ENCODE measurements at regions not wholly inside any gene's neighbourhood (a gene's known extent, or its start where the extent isn't known, plus 50 kb on each side); places are given as distances from the start of the nearest gene placed in this dataset.

GRCh38 chr9:78893774-78894401 lies 597.0 kb downstream of the PSAT1 start:
- no peaks in the 10 kb centered on the region for H3K9me2 ChIP-seq (replicated peaks; ENCODE audit: low read depth, low read length)
- H3K9me3 ChIP-seq (ENCODE audit: insufficient read depth, low read depth, low read length) = no peaks in the 10 kb centered on the region
- no peaks in the 10 kb centered on the region for H3K27me3 ChIP-seq (ENCODE audit: insufficient read depth, low read length, poor library complexity, severe bottlenecking)
- TF ChIP-seq EZH2phosphoT487 (IDR thresholded peaks at IDR 0.05; ENCODE audit: borderline replicate concordance) = no peak
- no peak for TF ChIP-seq CTCF (conservative IDR thresholded peaks at IDR 0.05; ENCODE audit: low read length)
- no peak overlapping the region for H3K4me3 ChIP-seq (ENCODE audit: low read length, poor library complexity, severe bottlenecking)
- no peaks in the 10 kb centered on the region for H3K4me1 ChIP-seq (ENCODE audit: insufficient read depth, low read length, poor library complexity, severe bottlenecking)
- no peak overlapping the region for H3K4me2 ChIP-seq (ENCODE audit: low read depth, low read length, poor library complexity, severe bottlenecking)
- no peaks in the 10 kb centered on the region for H3F3A ChIP-seq (ENCODE audit: low read depth)
- no peaks in the 10 kb centered on the region for H3K79me2 ChIP-seq (ENCODE audit: insufficient read depth, low read length)
- H3K9ac ChIP-seq (ENCODE audit: low read depth, low read length, poor library complexity, severe bottlenecking) = no peak overlapping the region
- H2AFZ ChIP-seq (ENCODE audit: low read length) = no peak overlapping the region
- H3K36me3 ChIP-seq (ENCODE audit: insufficient read depth, low read length) = no peaks in the 10 kb centered on the region
- H4K20me1 ChIP-seq (ENCODE audit: insufficient read depth, low read length, poor library complexity, severe bottlenecking) = no peaks in the 10 kb centered on the region

- Histone ChIP-seq H3K4me2 (ENCODE audit: low read depth, low read length, poor library complexity, severe bottlenecking) (no peak overlapping the region), H3K79me2 (ENCODE audit: insufficient read depth, low read length) (no peaks in the 10 kb centered on the region), H3K9ac (ENCODE audit: low read depth, low read length, poor library complexity, severe bottlenecking) (no peak overlapping the region), H3K9me2 (replicated peaks; ENCODE audit: low read depth, low read length) (no peaks in the 10 kb centered on the region), H3K4me1 (ENCODE audit: insufficient read depth, low read length, poor library complexity, severe bottlenecking) (no peaks in the 10 kb centered on the region), H3F3A (ENCODE audit: low read depth) (no peaks in the 10 kb centered on the region), H3K36me3 (ENCODE audit: insufficient read depth, low read length) (no peaks in the 10 kb centered on the region), H3K4me3 (ENCODE audit: low read length, poor library complexity, severe bottlenecking) (no peak overlapping the region), H2AFZ (ENCODE audit: low read length) (no peak overlapping the region), H3K27me3 (ENCODE audit: insufficient read depth, low read length, poor library complexity, severe bottlenecking) (no peaks in the 10 kb centered on the region), H3K9me3 (ENCODE audit: insufficient read depth, low read depth, low read length) (no peaks in the 10 kb centered on the region), H4K20me1 (ENCODE audit: insufficient read depth, low read length, poor library complexity, severe bottlenecking) (no peaks in the 10 kb centered on the region)
- no peak for TF ChIP-seq EZH2phosphoT487 (IDR thresholded peaks at IDR 0.05; ENCODE audit: borderline replicate concordance)
Measured at GRCh38 chr9:78896479-78896878, 599.6 kb downstream of the PSAT1 start.

- no peaks in the 10 kb centered on the region for H3K79me2 ChIP-seq (ENCODE audit: insufficient read depth, low read length)
- H3K4me1 ChIP-seq (ENCODE audit: insufficient read depth, low read length, poor library complexity, severe bottlenecking) = no peaks in the 10 kb centered on the region
- H3K27me3 ChIP-seq (ENCODE audit: insufficient read depth, low read length, poor library complexity, severe bottlenecking) = no peaks in the 10 kb centered on the region
- H2AFZ ChIP-seq (ENCODE audit: low read length) = no peak overlapping the region
- no peak overlapping the region for H3K4me2 ChIP-seq (ENCODE audit: low read depth, low read length, poor library complexity, severe bottlenecking)
- no peaks in the 10 kb centered on the region for H3K9me3 ChIP-seq (ENCODE audit: insufficient read depth, low read depth, low read length)
- no peak overlapping the region for H3K9ac ChIP-seq (ENCODE audit: low read depth, low read length, poor library complexity, severe bottlenecking)
- no peaks in the 10 kb centered on the region for H3K9me2 ChIP-seq (replicated peaks; ENCODE audit: low read depth, low read length)
- H4K20me1 ChIP-seq (ENCODE audit: insufficient read depth, low read length, poor library complexity, severe bottlenecking) = no peaks in the 10 kb centered on the region
- no peak for TF ChIP-seq CTCF (conservative IDR thresholded peaks at IDR 0.05; ENCODE audit: low read length)
- no peak for TF ChIP-seq EZH2phosphoT487 (IDR thresholded peaks at IDR 0.05; ENCODE audit: borderline replicate concordance)
- no peaks in the 10 kb centered on the region for H3F3A ChIP-seq (ENCODE audit: low read depth)
- H3K4me3 ChIP-seq (ENCODE audit: low read length, poor library complexity, severe bottlenecking) = no peak overlapping the region
- no peaks in the 10 kb centered on the region for H3K36me3 ChIP-seq (ENCODE audit: insufficient read depth, low read length)
Measured at GRCh38 chr9:78898234-78898633, 601.3 kb downstream of the PSAT1 start.

- Histone ChIP-seq H4K20me1 (ENCODE audit: insufficient read depth, low read length, poor library complexity, severe bottlenecking) (no peaks in the 10 kb centered on the region), H3K9me2 (replicated peaks; ENCODE audit: low read depth, low read length) (no peaks in the 10 kb centered on the region)
- no peak for TF ChIP-seq EZH2phosphoT487 (IDR thresholded peaks at IDR 0.05; ENCODE audit: borderline replicate concordance)
- TF ChIP-seq CTCF (conservative IDR thresholded peaks at IDR 0.05; ENCODE audit: low read length) = no peak
Measured at GRCh38 chr9:78899006-78899405, 602.1 kb downstream of the PSAT1 start.

More at GRCh38 chr9:78899006-78899405, 602.1 kb downstream of the PSAT1 start:
- Histone ChIP-seq H2AFZ (ENCODE audit: low read length) (no peak overlapping the region), H3K9me3 (ENCODE audit: insufficient read depth, low read depth, low read length) (no peaks in the 10 kb centered on the region), H3F3A (ENCODE audit: low read depth) (no peaks in the 10 kb centered on the region), H3K79me2 (ENCODE audit: insufficient read depth, low read length) (no peaks in the 10 kb centered on the region), H3K9ac (ENCODE audit: low read depth, low read length, poor library complexity, severe bottlenecking) (no peak overlapping the region), H3K4me1 (ENCODE audit: insufficient read depth, low read length, poor library complexity, severe bottlenecking) (no peaks in the 10 kb centered on the region), H3K27me3 (ENCODE audit: insufficient read depth, low read length, poor library complexity, severe bottlenecking) (no peaks in the 10 kb centered on the region), H3K4me3 (ENCODE audit: low read length, poor library complexity, severe bottlenecking) (no peak overlapping the region), H3K4me2 (ENCODE audit: low read depth, low read length, poor library complexity, severe bottlenecking) (no peak overlapping the region), H3K36me3 (ENCODE audit: insufficient read depth, low read length) (no peaks in the 10 kb centered on the region)
